ENCODE measurements at regions not wholly inside any gene's neighbourhood (a gene's known extent, or its start where the extent isn't known, plus 50 kb on each side); places are given as distances from the start of the nearest gene placed in this dataset.

DNA sequence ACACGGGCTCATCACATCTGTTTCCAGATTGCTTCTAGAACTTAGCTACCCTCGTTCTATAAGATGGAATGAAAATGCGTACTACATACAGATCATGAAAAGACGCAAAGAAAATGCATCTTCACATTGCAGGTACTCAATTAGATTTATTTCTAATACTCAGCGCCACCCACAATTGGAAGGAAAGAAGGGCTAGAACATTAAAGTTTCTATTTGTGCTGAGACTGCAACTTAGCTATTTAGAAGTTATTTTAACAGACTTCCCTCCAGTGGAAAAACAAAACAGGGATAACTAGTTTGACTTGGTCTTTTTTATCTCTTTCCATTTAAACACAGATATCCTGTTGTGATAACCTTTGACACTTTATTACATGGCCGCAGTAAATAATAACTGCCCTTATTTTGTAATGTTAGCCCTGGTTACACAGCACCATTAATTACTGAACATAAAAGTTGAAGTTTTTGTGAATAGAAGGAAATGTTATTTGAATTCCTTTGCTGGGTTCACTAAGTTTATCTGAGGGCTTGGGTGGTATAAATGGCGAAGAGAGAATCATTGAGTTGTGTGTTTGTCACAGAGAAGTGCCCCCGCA lies 86.9 kb upstream of the SLC25A26 start:
- no peak for DNase-seq (ENCODE audit: extremely low read depth in 1 of 11, low read depth in 9 of 11, low spot score in 4 of 11)

DNA sequence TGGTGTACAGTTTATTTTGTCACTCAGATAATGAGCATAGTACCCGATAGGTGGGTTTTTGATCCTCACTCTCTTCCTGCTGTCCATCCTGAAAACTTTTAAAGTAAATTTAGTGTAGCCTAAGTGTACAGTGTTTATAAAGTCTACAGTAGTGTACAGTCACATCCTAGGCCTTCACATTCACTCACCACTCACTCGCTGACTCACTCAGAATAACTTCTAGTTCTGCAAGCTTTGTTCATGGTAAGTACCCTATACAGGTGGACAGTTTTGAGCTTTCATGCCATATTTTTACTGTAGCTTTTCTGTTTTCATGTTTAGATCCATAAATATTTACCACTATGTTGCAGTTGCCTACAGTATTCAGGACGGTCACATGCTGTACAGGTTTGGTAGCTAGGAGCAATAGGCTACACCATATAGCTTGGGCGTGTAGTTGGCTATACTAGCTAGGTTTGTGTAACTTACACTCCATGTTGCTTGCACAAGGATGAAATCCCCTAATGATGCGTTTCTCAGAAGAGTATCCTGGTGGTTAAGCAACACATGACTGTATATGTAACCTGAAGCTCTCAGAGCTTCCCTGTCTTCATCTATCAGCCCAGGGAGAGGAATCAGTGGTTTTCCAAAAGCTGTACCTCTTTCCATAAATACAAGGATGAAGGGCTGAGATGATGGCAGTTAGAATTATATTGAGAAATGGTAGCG lies 87.6 kb upstream of the SLC25A26 start:
- no peak for DNase-seq (ENCODE audit: extremely low read depth in 1 of 11, low read depth in 9 of 11, low spot score in 4 of 11)

DNA sequence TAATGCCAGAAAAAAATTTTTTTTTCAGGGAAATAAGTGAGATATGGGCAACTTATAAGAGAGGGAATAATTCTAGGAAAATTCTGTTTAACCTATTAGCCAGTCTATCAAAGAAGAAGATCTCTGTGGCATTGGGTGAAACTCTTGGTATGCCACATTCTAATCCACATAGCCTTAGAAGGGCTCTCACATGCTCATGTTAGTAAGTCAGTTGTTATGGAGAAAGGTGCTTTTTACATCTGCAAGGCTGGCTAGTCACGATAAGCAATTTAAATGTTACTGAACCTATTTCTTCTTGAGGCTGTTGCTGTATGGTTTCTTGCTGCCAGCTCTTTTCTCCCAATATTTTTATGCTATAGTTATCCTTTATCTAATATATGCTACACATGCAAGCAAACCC lies 89.9 kb upstream of the MAGI1 start:
- DNase-seq (ENCODE audit: extremely low read depth in 1 of 11, low read depth in 9 of 11, low spot score in 4 of 11), result no peak

DNA sequence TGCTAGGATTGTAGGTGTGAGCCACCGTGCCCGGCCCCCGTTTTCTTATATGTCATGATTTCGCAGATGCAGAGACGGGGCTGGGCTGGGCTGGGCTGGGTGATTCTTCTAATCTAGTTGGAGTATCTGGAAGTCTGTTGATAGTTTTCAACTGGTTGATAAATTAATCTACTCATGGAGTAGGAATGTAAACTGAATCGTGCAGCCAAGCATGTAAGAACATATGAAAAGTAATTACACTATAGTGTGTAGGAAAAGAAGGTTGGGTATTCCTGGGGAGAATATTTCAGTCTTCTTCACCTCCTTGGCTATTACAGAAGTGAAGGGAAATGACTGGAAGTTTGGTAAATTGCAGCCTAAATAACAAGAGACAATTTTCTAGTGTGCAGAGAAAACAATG lies 82.6 kb upstream of the MAGI1 start:
- DNase-seq (ENCODE audit: extremely low read depth in 1 of 11, low read depth in 9 of 11, low spot score in 4 of 11), result no peak

DNA sequence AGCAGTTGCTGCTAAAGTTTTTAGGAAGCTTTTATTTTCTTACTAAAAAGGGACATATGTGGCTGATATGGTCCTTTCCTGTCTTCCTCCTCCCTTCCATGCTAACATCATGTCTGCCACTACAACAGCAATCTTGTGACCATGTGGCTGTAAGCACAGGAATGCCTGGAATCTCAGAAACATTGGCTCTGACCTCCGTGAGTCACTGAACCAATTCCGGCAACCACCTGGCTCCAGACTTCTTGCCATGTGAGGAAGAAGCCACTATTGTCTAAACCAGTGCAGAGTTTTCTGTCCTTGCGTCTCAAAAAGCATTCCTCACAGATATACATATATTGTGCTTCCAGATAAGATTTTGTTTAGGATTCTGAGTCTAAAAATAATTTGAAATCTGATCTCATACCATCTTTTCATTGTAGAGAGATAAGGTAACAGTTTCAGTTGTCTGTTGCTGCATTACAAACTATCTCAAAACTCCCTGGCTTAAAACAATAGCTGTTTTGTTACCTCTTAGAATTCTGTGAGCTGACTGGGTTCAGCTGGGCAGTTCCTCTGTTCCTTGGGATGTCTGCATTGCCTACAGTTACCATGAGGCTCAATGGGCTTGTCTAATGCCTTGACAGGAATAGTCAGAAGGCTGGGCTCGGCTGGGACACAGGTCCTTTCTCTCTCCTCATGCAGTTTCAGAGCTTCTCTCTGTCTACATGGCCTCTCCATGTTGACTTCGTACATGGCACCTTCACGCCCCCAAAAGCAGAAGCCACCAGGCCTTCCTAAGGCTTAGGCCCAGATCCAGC lies 77.3 kb upstream of the MAGI1 start:
- DNase-seq (ENCODE audit: extremely low read depth in 1 of 11, low read depth in 9 of 11, low spot score in 4 of 11), result peak in 7 of 11 donors; percentile 37 to 77 (median 65)

DNA sequence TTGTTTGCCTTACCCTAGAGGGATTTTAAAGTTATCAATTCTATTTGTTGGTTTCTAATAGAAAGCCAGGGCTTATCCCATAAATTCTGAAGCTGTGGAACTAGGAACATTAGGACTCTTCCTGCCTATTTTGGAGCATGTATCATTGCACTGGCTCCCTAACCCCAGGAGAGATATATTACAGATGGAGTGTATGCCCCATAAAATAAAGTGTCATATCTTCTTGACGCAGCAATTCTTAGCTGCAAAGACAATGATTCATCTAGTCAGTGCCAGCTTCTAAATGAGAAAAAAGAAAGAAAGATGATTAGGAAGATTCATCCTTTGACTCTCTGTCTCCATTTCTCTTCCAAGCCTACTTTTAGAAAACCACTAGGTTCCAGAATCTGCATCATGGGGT lies 74.8 kb upstream of the MAGI1 start:
- DNase-seq (ENCODE audit: extremely low read depth in 1 of 11, low read depth in 9 of 11, low spot score in 4 of 11), result no peak

DNA sequence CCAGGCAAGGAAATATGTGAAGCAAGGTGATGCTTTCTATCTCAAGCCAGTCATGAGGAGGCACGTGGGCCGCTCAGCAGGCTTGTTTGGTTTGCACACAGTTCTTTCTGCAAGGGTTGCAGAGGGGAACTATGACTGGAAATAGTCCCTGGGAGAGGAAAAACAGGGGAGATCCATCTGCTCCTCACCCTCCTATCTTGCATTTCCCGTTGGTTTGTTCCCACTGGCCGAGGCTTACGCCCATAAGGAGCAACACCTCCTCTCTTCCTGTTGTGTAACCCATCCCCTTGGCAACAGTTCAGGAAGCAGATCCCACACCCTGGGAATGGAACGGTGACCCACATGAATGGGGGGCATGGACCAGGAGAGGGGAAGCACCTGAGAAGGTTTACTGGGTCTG lies 72.1 kb upstream of the MAGI1 start:
- DNase-seq (ENCODE audit: extremely low read depth in 1 of 11, low read depth in 9 of 11, low spot score in 4 of 11), result no peak

DNA sequence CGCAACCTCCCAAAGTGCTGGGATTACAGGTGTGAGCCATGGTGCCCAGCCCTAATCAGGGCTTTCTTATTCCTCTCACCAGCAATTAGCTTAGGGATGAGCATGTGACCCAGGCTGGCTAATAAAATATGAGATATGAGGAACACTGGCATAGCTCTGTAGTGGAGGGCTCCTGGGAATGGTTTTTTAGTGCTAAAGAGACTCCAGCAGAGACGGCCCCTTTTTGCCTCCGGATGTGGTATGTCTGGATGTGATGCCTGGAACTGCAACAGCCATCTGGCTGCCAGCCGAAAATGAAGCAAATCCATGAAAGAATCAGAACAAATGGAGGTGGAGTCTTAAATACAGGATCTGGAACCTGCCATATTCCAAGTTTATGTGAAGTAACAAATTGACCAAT lies 69.1 kb upstream of the MAGI1 start:
- no peak for DNase-seq (ENCODE audit: extremely low read depth in 1 of 11, low read depth in 9 of 11, low spot score in 4 of 11)

DNA sequence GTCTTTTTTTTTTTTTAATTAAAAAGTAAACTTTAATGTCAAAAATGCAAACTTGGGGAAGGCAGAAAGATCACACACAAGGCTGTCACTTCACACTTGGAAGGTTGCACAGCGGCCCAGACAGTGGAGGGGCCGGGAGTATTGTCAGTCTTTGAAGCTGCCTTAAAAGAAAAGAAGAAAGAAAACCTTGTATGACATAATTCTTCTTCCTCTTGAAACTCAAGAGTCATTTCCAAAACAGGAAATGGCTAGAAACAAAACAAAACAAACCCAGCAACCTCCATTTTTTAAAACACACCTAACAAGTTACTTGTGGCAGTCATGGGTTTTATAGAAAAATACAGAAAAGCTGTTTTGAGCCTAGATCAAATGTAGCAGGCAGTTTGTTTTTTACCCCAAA lies 68.1 kb upstream of the MAGI1 start:
- DNase-seq (ENCODE audit: extremely low read depth in 1 of 11, low read depth in 9 of 11, low spot score in 4 of 11), result no peak

DNA sequence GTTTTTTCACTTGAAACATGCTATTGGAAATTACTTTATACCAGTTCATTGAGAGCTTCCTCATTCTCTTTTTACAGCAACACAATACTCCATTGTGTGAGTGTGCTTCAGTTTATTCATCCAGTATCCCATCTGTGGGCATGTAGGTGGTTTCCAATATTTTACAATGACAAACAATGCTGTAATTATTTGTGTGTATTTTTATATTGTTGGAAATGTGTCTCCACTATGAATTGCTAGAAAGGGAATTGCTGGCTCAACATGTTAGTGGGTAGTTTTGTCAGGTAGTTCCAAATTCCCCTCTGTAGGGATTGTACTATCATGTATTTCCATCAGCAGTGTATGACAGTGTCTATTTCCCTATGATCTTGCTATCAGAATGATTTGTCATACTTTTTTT lies 65.8 kb upstream of the MAGI1 start:
- DNase-seq (ENCODE audit: extremely low read depth in 1 of 11, low read depth in 9 of 11, low spot score in 4 of 11), result no peak

DNA sequence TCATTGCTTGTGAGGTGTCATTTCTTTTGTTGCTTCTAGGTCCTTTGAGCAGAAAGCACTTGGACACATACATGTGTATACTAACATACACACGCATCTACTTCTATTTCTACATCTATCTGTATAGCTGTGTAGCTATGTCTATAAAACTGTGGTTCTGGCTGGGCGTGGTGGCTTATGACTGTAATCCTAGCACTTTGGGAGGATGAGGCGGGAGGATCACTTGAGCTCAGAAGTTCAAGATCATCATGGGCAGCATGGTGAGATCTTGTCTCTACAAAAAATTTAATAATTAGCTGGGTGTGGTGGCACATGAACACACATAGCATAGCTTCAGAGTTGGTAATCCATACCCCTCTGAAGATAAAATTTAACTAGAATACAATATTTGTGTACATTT lies 65.0 kb upstream of the MAGI1 start:
- no peak for DNase-seq (ENCODE audit: extremely low read depth in 1 of 11, low read depth in 9 of 11, low spot score in 4 of 11)

DNA sequence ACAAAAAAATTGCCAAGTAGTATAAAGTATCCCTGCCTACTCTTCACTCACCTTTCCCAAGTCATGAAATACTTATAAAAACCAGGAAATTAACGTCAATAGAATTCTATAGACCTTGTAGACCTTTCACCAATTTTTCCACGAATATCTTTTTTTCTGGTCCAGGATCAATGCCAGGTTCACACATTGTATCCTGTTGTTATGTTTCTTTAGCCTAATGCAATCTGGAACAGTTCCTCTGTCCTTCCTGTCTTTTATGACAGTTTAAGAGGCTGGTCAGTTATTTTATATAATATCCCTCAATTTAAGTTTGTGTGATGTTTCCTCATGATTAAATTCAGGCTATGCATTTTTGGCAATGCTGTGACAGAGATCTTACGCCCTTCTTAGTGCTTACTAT lies 63.2 kb upstream of the MAGI1 start:
- no peak for DNase-seq (ENCODE audit: extremely low read depth in 1 of 11, low read depth in 9 of 11, low spot score in 4 of 11)

DNA sequence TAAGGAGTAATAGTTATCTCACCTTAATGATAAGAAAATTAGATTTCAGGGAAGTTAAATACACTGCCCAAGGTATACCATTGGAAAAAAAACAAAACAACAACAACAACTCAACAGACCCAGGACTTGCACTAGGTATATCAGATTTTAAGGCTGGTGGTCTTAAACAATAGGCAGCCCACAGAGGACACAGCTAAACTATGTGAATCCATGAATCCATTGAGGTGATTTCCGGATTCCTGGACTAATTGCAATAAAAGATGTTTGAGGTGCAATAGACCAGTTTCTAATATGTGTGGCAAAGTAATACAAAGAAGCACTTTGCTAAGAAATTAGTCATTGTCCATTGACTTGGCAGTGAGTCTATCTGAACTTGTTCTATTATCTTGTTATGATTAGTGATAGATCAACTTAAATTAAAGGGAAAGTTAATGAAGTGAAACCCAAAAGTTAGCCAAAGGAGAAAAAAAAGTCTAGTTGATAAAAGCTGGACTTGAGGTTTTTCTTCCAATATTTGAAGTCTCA lies 60.9 kb upstream of the MAGI1 start:
- DNase-seq (ENCODE audit: extremely low read depth in 1 of 11, low read depth in 9 of 11, low spot score in 4 of 11), result no peak

DNA sequence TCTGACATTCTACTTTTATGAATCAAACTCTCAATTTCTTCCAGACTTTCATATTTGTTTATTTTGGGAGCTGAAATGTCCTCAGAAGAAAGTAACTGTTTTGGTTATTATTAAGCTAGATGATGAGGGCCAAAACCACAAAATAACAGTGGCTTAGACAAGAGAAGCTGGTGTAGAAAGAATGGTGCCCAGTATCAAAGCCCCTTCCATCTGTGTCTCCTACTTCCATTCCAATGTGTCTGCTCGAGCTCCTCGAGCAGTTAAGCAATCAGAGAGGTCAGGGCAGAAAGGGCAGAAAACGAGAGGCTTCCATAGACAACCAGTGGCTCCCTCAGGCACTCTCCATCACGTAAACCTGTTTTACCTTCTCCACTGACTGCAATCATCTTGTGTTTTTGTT lies 59.7 kb upstream of the MAGI1 start:
- DNase-seq (ENCODE audit: extremely low read depth in 1 of 11, low read depth in 9 of 11, low spot score in 4 of 11), result no peak

DNA sequence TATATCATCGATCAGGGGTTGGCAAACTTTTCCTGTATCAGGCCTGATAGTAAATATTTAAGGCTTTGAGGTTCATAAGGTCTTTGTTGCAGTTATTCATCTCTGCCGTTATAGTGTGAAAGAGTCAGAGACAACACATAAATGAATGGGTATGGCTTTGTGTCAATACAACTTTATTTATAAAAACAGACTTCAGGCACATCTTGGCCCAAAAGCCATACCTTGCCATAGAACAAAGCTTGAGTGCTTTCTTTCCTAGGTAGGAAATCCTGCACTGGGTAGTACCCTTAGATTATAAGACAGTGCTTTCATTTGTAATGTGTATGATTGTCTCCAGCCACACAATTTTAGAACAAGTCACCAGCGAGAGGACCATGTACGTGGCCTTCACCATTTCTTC lies 58.9 kb upstream of the MAGI1 start:
- no peak for DNase-seq (ENCODE audit: extremely low read depth in 1 of 11, low read depth in 9 of 11, low spot score in 4 of 11)

DNA sequence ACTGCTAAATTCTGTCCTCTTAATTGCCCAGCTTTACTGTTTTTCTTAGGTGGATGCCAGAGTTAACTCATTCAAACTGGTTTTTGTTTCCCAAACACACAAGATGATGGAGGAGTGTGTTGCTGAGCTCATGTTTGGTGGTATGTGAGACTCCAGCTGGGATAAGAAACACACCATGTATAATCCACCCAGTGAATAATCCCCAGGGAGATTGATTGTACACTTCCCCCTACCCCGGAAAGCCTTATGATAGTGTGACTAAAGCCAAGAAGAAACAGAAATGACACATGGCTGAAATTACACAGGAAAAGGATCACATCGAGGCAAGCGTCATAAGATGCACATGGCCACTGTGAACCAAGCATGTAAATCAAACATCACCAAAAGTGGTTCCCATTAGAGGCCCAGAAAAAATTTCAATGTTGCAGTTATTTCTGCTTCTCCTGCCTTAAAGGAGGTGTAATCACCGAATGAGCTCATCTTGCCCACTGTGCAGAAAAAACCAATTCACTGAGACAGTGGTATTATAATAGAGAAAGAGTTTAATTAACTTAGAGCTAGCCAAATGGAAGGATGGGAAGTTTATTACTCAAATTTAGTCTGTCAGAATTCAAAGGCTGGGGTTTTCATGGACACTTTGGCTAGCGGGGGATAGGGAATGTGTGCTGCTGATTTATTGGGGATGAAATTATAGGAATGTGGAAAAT lies 56.7 kb upstream of the MAGI1 start:
- no peak for DNase-seq (ENCODE audit: extremely low read depth in 1 of 11, low read depth in 9 of 11, low spot score in 4 of 11)

DNA sequence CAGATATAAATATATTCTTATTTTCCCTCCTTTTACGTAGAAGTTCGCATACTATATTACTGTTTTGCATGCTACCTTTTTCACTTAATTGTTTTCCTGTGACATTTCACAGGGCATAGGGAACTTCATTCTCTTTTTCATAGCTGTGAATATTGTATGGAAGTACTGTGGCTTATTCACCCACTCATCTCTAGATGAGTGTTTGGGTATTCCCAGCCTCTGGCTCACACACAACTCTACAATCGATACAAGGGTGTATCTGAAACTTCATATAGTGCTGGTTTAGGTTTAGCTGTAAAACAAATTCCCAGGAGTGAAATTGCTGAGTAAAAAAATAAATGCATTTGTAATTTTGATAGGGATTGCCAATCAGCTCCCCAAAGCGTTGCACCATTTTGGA lies 55.3 kb upstream of the MAGI1 start:
- no peak for DNase-seq (ENCODE audit: extremely low read depth in 1 of 11, low read depth in 9 of 11, low spot score in 4 of 11)

DNA sequence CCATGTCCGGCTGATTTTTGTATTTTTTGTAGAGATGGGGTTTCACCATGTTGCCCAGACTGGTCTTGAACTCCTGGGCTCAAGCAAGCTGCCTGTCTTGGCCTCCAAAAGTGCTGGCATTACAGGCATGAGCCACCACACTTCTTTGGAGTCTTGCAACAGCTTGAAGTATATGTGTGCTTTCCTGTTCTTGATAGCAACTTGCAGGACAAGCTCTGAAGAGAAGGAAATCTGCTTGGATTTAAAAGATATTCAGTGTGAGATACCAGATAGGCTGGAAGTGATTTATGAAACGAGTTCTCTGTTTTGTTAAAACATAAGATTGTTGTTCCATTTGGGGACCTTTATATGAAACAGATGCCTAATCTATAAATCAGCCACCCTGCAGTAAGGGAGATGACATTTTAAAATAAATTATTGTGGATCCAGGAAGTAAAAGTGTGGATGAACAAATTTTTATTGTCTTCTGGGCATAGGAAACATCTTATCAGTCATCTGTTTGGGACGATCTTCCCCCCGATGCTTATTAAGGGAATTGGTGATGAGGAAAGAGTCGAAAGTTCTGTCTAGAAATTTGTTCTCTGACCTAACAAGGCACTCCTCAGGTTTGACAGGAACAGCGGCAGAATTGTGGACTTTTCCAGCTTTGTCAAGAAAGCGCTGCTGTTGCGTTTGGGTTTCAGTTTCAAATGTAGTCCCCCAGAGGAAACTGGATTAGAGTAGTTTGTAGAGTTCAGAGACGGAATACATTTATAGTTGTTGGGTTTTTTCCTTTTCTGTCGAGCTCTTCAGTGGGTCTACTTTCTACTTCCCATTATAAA lies 53.7 kb upstream of the MAGI1 start:
- DNase-seq (ENCODE audit: extremely low read depth in 1 of 11, low read depth in 9 of 11, low spot score in 4 of 11), result peak in 1 of 11 donors; percentile 33

Measured in renal cortex interstitium (tissue), 11 donors.